ENCODE measurements at regions not wholly inside any gene's neighbourhood (a gene's known extent, or its start where the extent isn't known, plus 50 kb on each side); places are given as distances from the start of the nearest gene placed in this dataset.

- ATAC-seq: no peak
- TF ChIP-seq TCF4 (CRISPR knock-in tag; IDR thresholded peaks at IDR 0.05; ENCODE audit: borderline replicate concordance): no peak
- no peak for TF ChIP-seq OSR1 (CRISPR knock-in tag; IDR thresholded peaks at IDR 0.05)
- TF ChIP-seq CREB5 (CRISPR knock-in tag; IDR thresholded peaks at IDR 0.05; ENCODE audit: low read depth): no peak
Measured at GRCh38 chr3:152558386-152558785, 276.5 kb upstream of the P2RY1 start.

- no peak for ATAC-seq
- TF ChIP-seq CSRNP3 (CRISPR knock-in tag; IDR thresholded peaks at IDR 0.05): no peak
- no peak for TF ChIP-seq PATZ1 (CRISPR knock-in tag; IDR thresholded peaks at IDR 0.05; ENCODE audit: borderline replicate concordance)
- no peak for TF ChIP-seq ESRRG (CRISPR knock-in tag; IDR thresholded peaks at IDR 0.05)
- TF ChIP-seq ZFP30 (CRISPR knock-in tag; IDR thresholded peaks at IDR 0.05): no peak
- TF ChIP-seq OSR1 (CRISPR knock-in tag; IDR thresholded peaks at IDR 0.05): no peak
- no peak for TF ChIP-seq ZNF8 (CRISPR knock-in tag; IDR thresholded peaks at IDR 0.05)
- no peak for TF ChIP-seq ZC3H10 (CRISPR knock-in tag; IDR thresholded peaks at IDR 0.05)
- no peak for TF ChIP-seq ZNF70 (CRISPR knock-in tag; IDR thresholded peaks at IDR 0.05)
Measured at GRCh38 chr3:152559246-152559645, 275.7 kb upstream of the P2RY1 start.

- TF ChIP-seq ARNTL (CRISPR knock-in tag; IDR thresholded peaks at IDR 0.05; ENCODE audit: borderline replicate concordance, low read depth): no peak
- no peak for TF ChIP-seq CSRNP3 (CRISPR knock-in tag; IDR thresholded peaks at IDR 0.05)
- TF ChIP-seq TCF4 (CRISPR knock-in tag; IDR thresholded peaks at IDR 0.05; ENCODE audit: borderline replicate concordance): no peak
- no peak for TF ChIP-seq ZFP3 (CRISPR knock-in tag; IDR thresholded peaks at IDR 0.05)
- no peak for TF ChIP-seq ESRRG (CRISPR knock-in tag; IDR thresholded peaks at IDR 0.05)
- no peak for TF ChIP-seq PATZ1 (CRISPR knock-in tag; IDR thresholded peaks at IDR 0.05; ENCODE audit: borderline replicate concordance)
- TF ChIP-seq ZNF8 (CRISPR knock-in tag; IDR thresholded peaks at IDR 0.05): no peak
- no peak for TF ChIP-seq BACH2 (CRISPR knock-in tag; IDR thresholded peaks at IDR 0.05; ENCODE audit: borderline replicate concordance)
- no peak for TF ChIP-seq ZC3H10 (CRISPR knock-in tag; IDR thresholded peaks at IDR 0.05)
- TF ChIP-seq PPARA (CRISPR knock-in tag; IDR thresholded peaks at IDR 0.05; ENCODE audit: borderline replicate concordance): no peak
- TF ChIP-seq OSR1 (CRISPR knock-in tag; IDR thresholded peaks at IDR 0.05): no peak
- no peak for TF ChIP-seq CSDC2 (CRISPR knock-in tag; IDR thresholded peaks at IDR 0.05)
- no peak for TF ChIP-seq TSHZ2 (CRISPR knock-in tag; IDR thresholded peaks at IDR 0.05)
- no peak for TF ChIP-seq TOX (CRISPR knock-in tag; IDR thresholded peaks at IDR 0.05; ENCODE audit: borderline replicate concordance)
Measured at GRCh38 chr3:152564459-152564858, 270.5 kb upstream of the P2RY1 start.

More at GRCh38 chr3:152564459-152564858, 270.5 kb upstream of the P2RY1 start:
- ATAC-seq: no peak

Measured in SK-N-SH treated with all-trans-retinoic acid at 6 μM for 48 hours (cell line).